IMR-90 (cell line): ENCODE measurements at regions not wholly inside any gene's neighbourhood (a gene's known extent, or its start where the extent isn't known, plus 50 kb on each side); places are given as distances from the start of the nearest gene placed in this dataset.

Experiments used
- ATAC-seq: fragments of 200-7000 bp; cut with Tn5 transposase; 2 replicates; pipeline ENCODE4 v1.9.1; 2020; ENCODE audit warnings: low read depth, mild to moderate bottlenecking, moderate library complexity
- BruUV-seq: library from RNA; stranded (reverse); fragments of 400-500 nt; replicated peaks from 2 replicates; lab custom pipeline; 2021; lab: Mats Ljungman, UMichigan
- CTCF ChIA-PET: fragments of 300-600 bp; formaldehyde crosslinking; extraction: SDS; loops from one replicate; lab custom pipeline; 2021; ENCODE audit warnings: antibody characterized with exemption; lab: Yijun Ruan, JAX
- POLR2A ChIA-PET: fragments of 300-600 bp; sonication (Branson Sonifier 250); formaldehyde crosslinking; loops from one replicate; lab custom pipeline; 2022; ENCODE audit warnings: antibody characterized with exemption; ENCODE audit not compliant: unreplicated experiment; lab: Charles Lee
- DNase-seq: peaks from one replicate; pipeline ENCODE4 v3.0.0; 2013
- H2AFZ ChIP-seq: replicated peaks from 2 replicates; pipeline ENCODE3; 2013; ENCODE audit warnings: low read length, mild to moderate bottlenecking; ENCODE audit not compliant: poor library complexity
- H2AK5ac ChIP-seq: 2 replicates; pipeline ENCODE4 v1.6.1; 2013; ENCODE audit warnings: low read depth, low read length, inconsistent platforms
- H2AK9ac ChIP-seq: replicated peaks from 2 replicates; pipeline ENCODE3; 2013; ENCODE audit warnings: mild to moderate bottlenecking, low read depth, low read length, moderate library complexity; ENCODE audit not compliant: poor library complexity
- H2BK120ac ChIP-seq: 2 replicates; pipeline ENCODE4 v1.6.1; 2013; ENCODE audit warnings: low read depth, low read length, inconsistent platforms
- H2BK15ac ChIP-seq: 3 replicates; pipeline ENCODE4 v1.6.1; 2013; ENCODE audit warnings: low read depth, low read length, inconsistent platforms
- H2BK20ac ChIP-seq: 2 replicates; pipeline ENCODE4 v1.6.1; 2013; ENCODE audit warnings: low read depth, mild to moderate bottlenecking, inconsistent platforms, low read length, moderate library complexity
- H2BK5ac ChIP-seq: 2 replicates; pipeline ENCODE4 v1.6.1; 2013; ENCODE audit warnings: mild to moderate bottlenecking, low read depth, low read length, inconsistent platforms; ENCODE audit not compliant: poor library complexity, severe bottlenecking
- H3K14ac ChIP-seq: replicated peaks from 2 replicates; pipeline ENCODE4 v1.6.1; 2013; ENCODE audit warnings: low read depth, low read length, inconsistent platforms
- H3K18ac ChIP-seq: 2 replicates; pipeline ENCODE4 v1.6.1; 2013; ENCODE audit warnings: low read depth, low read length, control low read depth
- H3K23ac ChIP-seq: 2 replicates; pipeline ENCODE4 v1.6.1; 2013; ENCODE audit warnings: low read depth, low read length, inconsistent platforms
- H3K27ac ChIP-seq: 2 replicates; pipeline ENCODE4 v1.5.1; 2013; ENCODE audit warnings: mild to moderate bottlenecking, control low read depth, low read length; ENCODE audit not compliant: insufficient read depth
- H3K27me3 ChIP-seq: 2 replicates; pipeline ENCODE4 v1.6.1; 2013; ENCODE audit warnings: low read length; ENCODE audit not compliant: control insufficient read depth, insufficient read depth
- H3K36me3 ChIP-seq: 2 replicates; pipeline ENCODE4 v1.6.1; 2013; ENCODE audit warnings: low read length, mixed read lengths; ENCODE audit not compliant: control insufficient read depth, insufficient read depth
- H3K4ac ChIP-seq: 2 replicates; pipeline ENCODE4 v1.6.1; 2013; ENCODE audit warnings: low read depth, low read length, inconsistent platforms
- H3K4me1 ChIP-seq: 2 replicates; pipeline ENCODE4 v1.6.1; 2013; ENCODE audit warnings: low read length, mixed read lengths; ENCODE audit not compliant: control insufficient read depth, insufficient read depth
- H3K4me2 ChIP-seq: 2 replicates; pipeline ENCODE4 v1.6.1; 2013; ENCODE audit warnings: low read depth, mild to moderate bottlenecking, control low read depth, low read length, moderate library complexity
- H3K4me3 ChIP-seq: 2 replicates; pipeline ENCODE4 v1.5.1; 2013; ENCODE audit warnings: low read depth, mild to moderate bottlenecking, control low read depth, low read length, moderate library complexity; ENCODE audit not compliant: insufficient read depth
- H3K56ac ChIP-seq: 2 replicates; pipeline ENCODE4 v1.6.1; 2013; ENCODE audit warnings: low read length, inconsistent platforms; ENCODE audit not compliant: insufficient read depth; ENCODE audit errors: extremely low read depth
- H3K79me1 ChIP-seq, 2 experiments: 2 replicates each; pipeline ENCODE4 v1.6.1; 2013; ENCODE audit warnings: low read length in 2 of 2, inconsistent platforms in 1 of 2, low read depth in 1 of 2
- H3K9ac ChIP-seq: 2 replicates; pipeline ENCODE4 v1.6.1; 2013; ENCODE audit warnings: low read depth, low read length, control low read depth
- H3K9me1 ChIP-seq: 2 replicates; pipeline ENCODE4 v1.6.1; 2013; ENCODE audit warnings: low read length, inconsistent platforms; ENCODE audit not compliant: insufficient read depth
- H3K9me3 ChIP-seq: 2 replicates; pipeline ENCODE4 v1.6.1; 2013; ENCODE audit warnings: low read length; ENCODE audit not compliant: control insufficient read depth, insufficient read depth
- H4K20me1 ChIP-seq: 2 replicates; pipeline ENCODE4 v1.6.1; 2013; ENCODE audit warnings: low read length, inconsistent platforms; ENCODE audit not compliant: insufficient read depth
- H4K5ac ChIP-seq: 2 replicates; pipeline ENCODE4 v1.6.1; 2013; ENCODE audit warnings: mild to moderate bottlenecking, low read depth, low read length, control low read depth
- H4K8ac ChIP-seq, 2 experiments: 2 replicates each; pipeline ENCODE4 v1.6.1; 2013; ENCODE audit warnings: low read depth in 2 of 2, low read length in 2 of 2, control low read depth in 1 of 2, inconsistent platforms in 1 of 2
- H4K91ac ChIP-seq: 2 replicates; pipeline ENCODE4 v1.6.1; 2013; ENCODE audit warnings: low read depth, low read length, inconsistent platforms; ENCODE audit not compliant: insufficient read depth
- BHLHE40 ChIP-seq: fragments of 150-350 bp; IDR thresholded peaks from 2 replicates; pipeline ENCODE4 v1.6.1; 2016; ENCODE audit warnings: mild to moderate bottlenecking, low read depth, low read length
- CTCF ChIP-seq: conservative IDR thresholded peaks from 2 replicates; pipeline ENCODE4 v1.5.1; 2012; ENCODE audit warnings: mild to moderate bottlenecking, low read depth, low read length, improper control_type of control experiment
- ELK1 ChIP-seq: fragments of 150-350 bp; IDR thresholded peaks from 2 replicates; pipeline ENCODE4 v1.6.1; 2016; ENCODE audit warnings: low read depth, mild to moderate bottlenecking, low read length, moderate library complexity, borderline replicate concordance
- NFE2L2 ChIP-seq: fragments of 150-350 bp; IDR thresholded peaks from 2 replicates; pipeline ENCODE4 v1.6.1; 2016; ENCODE audit warnings: low read depth, mild to moderate bottlenecking, low read length
- RAD21 ChIP-seq: IDR thresholded peaks from 2 replicates; pipeline ENCODE4 v1.6.1; 2012; ENCODE audit warnings: low read length, improper control_type of control experiment
- RFX5 ChIP-seq: IDR thresholded peaks from 2 replicates; pipeline ENCODE4 v1.8.0; 2012; ENCODE audit warnings: low read depth, mild to moderate bottlenecking, low read length, moderate library complexity
- SMC3 ChIP-seq: fragments of 150-350 bp; IDR thresholded peaks from 2 replicates; pipeline ENCODE4 v1.6.1; 2016; ENCODE audit warnings: low read depth, mild to moderate bottlenecking, antibody characterized with exemption, low read length, moderate library complexity
- USF2 ChIP-seq: fragments of 150-350 bp; IDR thresholded peaks from 2 replicates; pipeline ENCODE4 v1.6.1; 2017; ENCODE audit warnings: mild to moderate bottlenecking, antibody characterized with exemption, low read length, low read depth
- WGBS, 2 experiments: methylation state at CpG; one replicate each; pipeline versions ENCODE4 v1.1.5 to v1.1.7; 2013; ENCODE audit warnings: missing lambda C conversion rate in 2 of 2; ENCODE audit not compliant: insufficient read length in 1 of 2; ENCODE audit errors: extremely low coverage in 2 of 2; 5-methylcytosine and 5-hydroxymethylcytosine counted together
- dilution Hi-C: fragments of 300-500 bp; cut with HindIII; formaldehyde crosslinking; loops from one replicate; pipeline ENCODE4 v1.14.3; 2018; ENCODE audit warnings: low sequenced_read_pairs; ENCODE audit not compliant: unreplicated experiment
- in situ Hi-C: fragments of 300-500 bp; cut with MboI; formaldehyde crosslinking; loops from 3 replicates; pipeline ENCODE4 v1.14.3; 2019; ENCODE audit warnings: low sequenced_read_pairs, inconsistent platforms, mixed read lengths
- intact Hi-C: fragments of 100-400 bp; cut with micrococcal nuclease; formaldehyde crosslinking; loops from 2 replicates; pipeline ENCODE4 v1.10.0; 2022

GRCh38 chr9:103615994-103616393 is 478.1 kb upstream of the SMC2 start:
- Histone ChIP-seq H4K5ac (no peak overlapping the region), H3K4me2 (no peak overlapping the region), H3K4me1 (no peaks in the 10 kb centered on the region), H2BK5ac (no peak overlapping the region), H3K4ac (no peak overlapping the region), H3K18ac (no peak overlapping the region), H3K36me3 (no peaks in the 10 kb centered on the region), H2AK5ac (no peak overlapping the region), H2BK120ac (no peak overlapping the region), H2AK9ac (no peak overlapping the region), H3K27ac (no peak overlapping the region), H3K4me3 (no peak overlapping the region), H4K8ac (no peak overlapping the region), H2BK20ac (no peak overlapping the region), H2AFZ (no peak overlapping the region), H3K56ac (no peak overlapping the region), H3K9ac (no peak overlapping the region), H3K79me1 (no peaks in the 10 kb centered on the region), H4K91ac (no peak overlapping the region), H2BK15ac (no peak overlapping the region), H3K23ac (no peak overlapping the region), H4K20me1 (no peaks in the 10 kb centered on the region), H3K27me3 (no peaks in the 10 kb centered on the region), H3K14ac (no peak overlapping the region), H3K9me3 (peaks cover 7% of the 10 kb centered on the region), H3K9me1 (no peaks in the 10 kb centered on the region)
- ChIA-PET CTCF (no interaction called here), POLR2A (no interaction called here)
- no peak for DNase-seq
- WGBS, 2 experiments = no CpG with 5 or more reads among the region's 5 CpGs
- TF ChIP-seq USF2 (no peak), CTCF (no peak), NFE2L2 (no peak), SMC3 (no peak), RFX5 (no peak), BHLHE40 (no peak), RAD21 (no peak), ELK1 (no peak)
- ATAC-seq = no peak
- dilution Hi-C loops = no loop called here
- no TSS peak for BruUV-seq
- in situ Hi-C loops = no loop called here
- intact Hi-C loops = no loop called here
